Muscle of leg (tissue), 3 donors: ENCODE measurements at regions not wholly inside any gene's neighbourhood (a gene's known extent, or its start where the extent isn't known, plus 50 kb on each side); places are given as distances from the start of the nearest gene placed in this dataset.
"Not testable (repeated sequence)": the region's sequence is repeated elsewhere in the genome, so short reads cannot be mapped to it uniquely, and the experiment has no call there.

Experiments used
- DNase-seq: peaks from one replicate; pipeline ENCODE4 v3.0.0; 2013
- H3K27ac ChIP-seq: one replicate; pipeline ENCODE4 v1.5.1; 2013; ENCODE audit warnings: mild to moderate bottlenecking, low read length, control low read depth
- H3K27me3 ChIP-seq: one replicate; pipeline ENCODE4 v1.6.1; 2013; ENCODE audit warnings: low read length; ENCODE audit not compliant: control insufficient read depth, insufficient read depth
- H3K36me3 ChIP-seq: one replicate; pipeline ENCODE4 v1.6.1; 2013; ENCODE audit warnings: low read length; ENCODE audit not compliant: control insufficient read depth, insufficient read depth
- H3K4me1 ChIP-seq: one replicate; pipeline ENCODE4 v1.6.1; 2013; ENCODE audit warnings: low read length; ENCODE audit not compliant: control insufficient read depth, insufficient read depth
- H3K4me3 ChIP-seq: one replicate; pipeline ENCODE4 v1.5.1; 2013; ENCODE audit warnings: low read length, control low read depth
- H3K9me3 ChIP-seq: replicated peaks from 2 replicates; pipeline ENCODE4 v1.6.1; 2013; ENCODE audit warnings: low read depth, low read length; ENCODE audit not compliant: control insufficient read depth
- WGBS: methylation state at CpG from one replicate; pipeline ENCODE4 v1.1.5; 2013; ENCODE audit warnings: missing lambda C conversion rate; ENCODE audit not compliant: insufficient coverage; 5-methylcytosine and 5-hydroxymethylcytosine counted together

- H3K36me3 ChIP-seq, DNase-seq, H3K27me3 ChIP-seq, H3K4me1 ChIP-seq, H3K4me3 ChIP-seq, H3K27ac ChIP-seq, H3K9me3 ChIP-seq: not testable (repeated sequence)
- WGBS = 93% methylated on average over 20 of the region's 26 CpGs
These were observed 457.1 kb upstream of the ZNG1F start for GRCh38 chr9:41646246-41646645.

GRCh38 chr9:41643571-41644279, 454.6 kb upstream of the ZNG1F start:
- DNase-seq = peak; percentile 82
- H3K27me3 ChIP-seq, H3K4me1 ChIP-seq, H3K9me3 ChIP-seq, H3K36me3 ChIP-seq: not testable (repeated sequence)
- 6% methylated on average over 25 of the region's 55 CpGs for WGBS
- H3K27ac ChIP-seq = peak overlapping the region; percentile 47
- peak overlapping the region; percentile 53 for H3K4me3 ChIP-seq

GRCh38 chr9:41633726-41634125, 444.6 kb upstream of the ZNG1F start:
- not testable (repeated sequence) for H3K27ac ChIP-seq, H3K4me1 ChIP-seq, H3K9me3 ChIP-seq, DNase-seq, H3K4me3 ChIP-seq, H3K27me3 ChIP-seq, H3K36me3 ChIP-seq
- 67% methylated on average over 3 of the region's 3 CpGs for WGBS

- H3K27me3 ChIP-seq, H3K27ac ChIP-seq, H3K9me3 ChIP-seq, H3K4me1 ChIP-seq, H3K4me3 ChIP-seq, H3K36me3 ChIP-seq, DNase-seq: not testable (repeated sequence)
- WGBS = no CpG with 5 or more reads among the region's 10 CpGs
These were observed 434.5 kb upstream of the ZNG1F start for GRCh38 chr9:41623666-41624065.

- DNase-seq = not testable (repeated sequence)
These were observed 430.1 kb upstream of the ZNG1F start for GRCh38 chr9:41619254-41619653.

GRCh38 chr9:41606961-41607547, 417.9 kb upstream of the ZNG1F start:
- H3K27ac ChIP-seq, H3K9me3 ChIP-seq, H3K27me3 ChIP-seq, H3K4me3 ChIP-seq, H3K4me1 ChIP-seq, H3K36me3 ChIP-seq, DNase-seq: not testable (repeated sequence)
- WGBS = no CpG with 5 or more reads among the region's 4 CpGs

More at GRCh38 chr9:41619254-41619653, 430.1 kb upstream of the ZNG1F start:
- H3K9me3 ChIP-seq, H3K4me1 ChIP-seq, H3K36me3 ChIP-seq, H3K4me3 ChIP-seq, H3K27me3 ChIP-seq, H3K27ac ChIP-seq: not testable (repeated sequence)
- 93% methylated on average over 2 of the region's 2 CpGs for WGBS

- H3K36me3 ChIP-seq, H3K27me3 ChIP-seq, H3K4me3 ChIP-seq, H3K27ac ChIP-seq, H3K4me1 ChIP-seq, DNase-seq, H3K9me3 ChIP-seq: not testable (repeated sequence)
- WGBS = no CpG with 5 or more reads among the region's 1 CpG
These were observed 376.5 kb upstream of the ZNG1F start for GRCh38 chr9:41565572-41565971.
